HG03045 (cell line): ENCODE measurements at regions not wholly inside any gene's neighbourhood (a gene's known extent, or its start where the extent isn't known, plus 50 kb on each side); places are given as distances from the start of the nearest gene placed in this dataset.
"Not testable (repeated sequence)": the region's sequence is repeated elsewhere in the genome, so short reads cannot be mapped to it uniquely, and the experiment has no call there.

Source experiments
- ATAC-seq: cut with Tn5 transposase; IDR thresholded peaks from one replicate; pipeline ENCODE4 v1.9.1; 2021; ENCODE audit warnings: mild to moderate bottlenecking, moderate library complexity; ENCODE audit not compliant: unreplicated experiment

DNA sequence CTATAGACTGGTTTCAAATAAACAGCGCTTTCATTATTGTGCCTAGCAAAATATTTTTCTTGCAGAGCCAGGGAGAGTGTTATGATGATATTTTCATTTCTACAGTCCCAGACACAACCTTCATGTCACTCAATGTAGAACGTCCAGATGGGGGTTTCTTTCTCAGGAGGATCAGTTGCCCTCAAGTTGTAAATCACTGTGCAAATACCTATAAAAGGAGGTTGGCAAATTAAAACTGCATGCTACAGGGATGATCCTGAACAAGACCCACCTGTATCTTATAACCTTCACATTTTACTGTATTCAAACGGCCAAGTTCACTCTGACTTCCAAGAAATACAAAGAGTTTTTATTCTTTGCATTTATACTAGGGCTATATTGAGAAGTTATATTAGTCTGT lies 486.0 kb downstream of the EDEM1 start:
- no peak for ATAC-seq

- ATAC-seq: no peak
Observed at GRCh38 chr3:5675319-5675718, 487.8 kb downstream of the EDEM1 start.

GRCh38 chr3:5677555-5677954 lies 490.0 kb downstream of the EDEM1 start:
- ATAC-seq: no peak

- ATAC-seq: no peak
Observed at GRCh38 chr3:5678248-5678647, 490.7 kb downstream of the EDEM1 start.

DNA sequence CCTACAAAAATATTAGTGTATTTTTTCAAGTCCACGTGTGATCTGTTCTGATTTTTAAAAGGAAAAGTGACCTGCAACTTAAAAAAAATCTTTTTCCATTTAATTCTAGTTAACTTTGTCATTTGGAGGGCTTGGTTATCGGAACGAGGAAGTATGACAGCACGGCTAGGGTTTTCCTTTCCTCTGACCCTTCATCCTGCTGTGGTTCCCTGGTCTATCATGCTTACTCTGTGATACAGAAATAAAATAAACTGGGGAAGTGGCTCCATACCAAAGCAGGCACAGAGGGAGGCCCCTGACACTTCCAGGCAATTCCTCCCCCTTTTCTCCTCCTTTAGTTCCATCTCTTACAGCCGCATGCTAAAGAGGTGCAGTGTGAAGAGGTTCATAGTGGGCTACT lies 491.3 kb downstream of the EDEM1 start:
- ATAC-seq: no peak

DNA sequence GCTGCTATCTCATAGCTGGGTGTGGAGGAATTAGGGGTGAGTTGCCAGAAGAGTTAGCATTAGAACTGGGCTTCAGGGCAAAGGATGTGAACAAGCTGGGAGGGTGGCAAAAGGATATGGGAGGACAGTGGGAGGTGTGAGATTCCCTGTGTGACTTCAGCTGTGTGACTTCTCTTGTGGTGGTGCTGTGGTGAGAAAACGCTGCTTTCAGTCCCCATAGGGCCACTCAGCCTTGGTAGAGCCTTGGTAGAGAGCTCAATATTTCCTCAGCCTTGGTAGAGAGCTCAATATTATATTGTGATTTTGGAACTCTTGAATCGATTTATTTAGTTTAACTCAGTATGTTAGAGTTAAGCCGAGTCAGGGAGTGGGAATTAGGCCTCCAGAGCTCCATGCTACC lies 499.7 kb downstream of the EDEM1 start:
- no peak for ATAC-seq

DNA sequence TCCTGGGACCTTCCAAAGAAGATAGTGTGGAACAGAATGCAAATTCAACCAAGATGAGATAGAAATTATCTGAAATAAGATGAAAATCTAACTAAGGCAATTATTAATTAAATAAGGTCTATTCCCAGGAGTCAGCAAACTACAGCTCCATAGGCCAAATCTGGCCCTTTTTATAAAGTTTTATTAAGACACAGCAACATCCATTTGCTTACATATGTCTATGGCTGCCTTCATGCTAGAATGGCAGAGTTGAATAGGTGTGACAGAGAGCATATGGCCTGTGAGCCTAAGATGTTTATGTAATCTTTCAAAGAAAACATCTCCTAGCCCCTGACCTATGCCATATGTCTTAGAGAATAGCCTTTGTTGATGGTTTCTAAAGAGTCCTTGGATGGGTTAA lies 503.0 kb downstream of the EDEM1 start:
- ATAC-seq: no peak

DNA sequence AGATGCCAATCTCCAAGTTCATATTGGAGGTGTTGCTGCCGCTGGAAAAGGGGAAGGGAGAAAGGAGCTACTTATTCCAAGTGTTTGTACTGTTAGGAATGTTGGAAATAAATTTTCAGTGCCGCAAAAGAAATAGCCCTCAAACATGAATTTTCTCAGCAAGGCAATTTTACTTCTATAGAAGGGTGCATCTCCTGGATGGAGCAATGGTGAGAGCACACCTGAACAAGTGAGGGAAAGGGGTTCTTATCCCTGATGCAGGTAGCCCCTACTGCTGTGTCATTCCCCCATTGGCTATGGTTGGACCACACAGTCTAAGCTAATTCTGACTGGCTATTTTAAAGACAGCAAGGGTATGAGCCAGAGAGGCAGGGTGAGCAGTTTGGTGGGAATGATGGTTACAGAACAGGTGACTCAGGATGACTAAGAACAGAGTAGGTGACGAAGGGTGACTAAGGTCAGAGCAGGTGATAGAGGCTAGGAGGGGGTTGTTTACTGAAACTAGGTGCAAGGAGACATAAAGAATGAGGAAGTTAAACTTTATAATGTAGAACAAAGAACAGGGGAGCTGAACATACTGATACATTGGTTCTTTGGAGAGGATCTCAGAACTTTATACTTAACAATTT lies 503.5 kb downstream of the EDEM1 start:
- no peak for ATAC-seq

DNA sequence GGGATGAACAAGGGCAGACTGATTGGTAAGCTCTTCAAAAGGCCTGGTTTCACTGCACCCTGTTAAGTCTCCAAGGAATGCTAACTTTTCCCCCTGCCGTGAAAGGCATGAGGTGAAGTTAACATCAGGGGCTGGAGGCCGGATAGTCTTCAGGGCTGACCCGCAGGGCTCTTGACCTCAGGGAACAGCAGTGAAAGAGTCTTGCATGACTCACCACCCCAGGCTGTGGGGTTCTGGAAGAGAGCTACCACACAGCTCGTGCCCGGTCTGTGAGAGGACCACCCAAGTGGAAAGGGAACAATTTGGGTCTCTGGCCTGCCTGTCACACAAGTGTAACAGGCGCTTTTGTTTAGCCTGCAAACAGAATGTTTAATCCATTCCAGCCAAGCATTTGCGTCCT lies 504.9 kb downstream of the EDEM1 start:
- ATAC-seq: no peak

DNA sequence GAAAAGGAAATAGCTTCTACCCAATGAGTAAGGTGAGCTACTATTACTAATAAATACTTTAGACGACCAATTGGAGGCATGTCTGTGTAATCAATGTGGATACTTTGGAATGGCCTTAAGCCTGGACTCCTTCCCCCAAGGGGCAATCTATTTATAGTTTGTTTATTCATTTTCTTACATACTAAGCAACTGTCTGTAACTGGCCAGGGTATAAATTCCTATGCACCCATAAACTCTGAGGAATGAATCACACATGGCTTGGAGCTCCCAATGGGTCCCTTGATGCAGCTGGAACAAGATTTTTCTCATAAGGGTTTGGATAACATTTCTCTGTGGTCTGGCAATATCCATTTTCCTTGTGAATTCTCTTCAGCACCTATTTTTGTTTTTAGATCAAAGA lies 506.8 kb downstream of the EDEM1 start:
- no peak for ATAC-seq

GRCh38 chr3:5698851-5699250 lies 511.3 kb downstream of the EDEM1 start:
- no peak for ATAC-seq

DNA sequence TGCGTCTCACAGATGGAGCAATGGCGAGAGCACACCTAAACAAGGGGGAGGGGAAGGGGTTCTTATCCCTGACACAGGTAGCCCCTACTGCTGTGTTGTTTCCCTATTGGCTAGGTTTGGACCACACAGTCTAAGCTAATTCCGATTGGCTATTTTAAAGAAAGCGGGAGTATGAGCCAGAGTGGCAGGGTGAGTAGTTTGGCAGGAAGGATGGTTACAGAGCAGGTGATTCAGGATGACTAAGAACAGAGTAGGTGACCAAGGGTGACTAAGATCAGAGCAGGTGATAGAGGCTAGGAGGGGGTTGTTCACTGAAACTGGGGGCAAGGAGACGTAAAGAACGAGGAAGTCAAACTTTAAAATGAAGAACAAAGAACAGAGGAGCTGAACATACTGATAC lies 511.8 kb downstream of the EDEM1 start:
- no peak for ATAC-seq

GRCh38 chr3:5699811-5700210 lies 512.3 kb downstream of the EDEM1 start:
- no peak for ATAC-seq

DNA sequence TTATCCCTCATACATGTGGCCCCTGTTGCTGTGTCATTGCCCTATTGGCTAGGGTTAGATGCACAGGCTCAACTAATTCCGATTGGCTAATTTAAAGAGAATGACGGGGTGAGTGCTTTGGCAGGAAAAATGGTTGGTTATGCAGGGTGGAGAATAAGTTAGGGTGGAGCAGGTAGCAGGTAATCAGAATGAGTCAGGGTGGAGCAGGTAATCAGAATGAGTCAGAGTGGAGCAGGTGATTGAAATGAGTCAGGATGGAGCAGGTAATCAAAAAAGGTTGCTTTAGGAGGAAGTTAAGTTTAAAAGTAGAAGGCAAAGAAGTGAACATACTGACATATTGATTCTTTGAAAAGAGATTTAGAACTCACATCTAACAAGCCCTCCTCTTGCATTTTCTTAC lies 513.5 kb downstream of the EDEM1 start:
- not testable (repeated sequence) for ATAC-seq

DNA sequence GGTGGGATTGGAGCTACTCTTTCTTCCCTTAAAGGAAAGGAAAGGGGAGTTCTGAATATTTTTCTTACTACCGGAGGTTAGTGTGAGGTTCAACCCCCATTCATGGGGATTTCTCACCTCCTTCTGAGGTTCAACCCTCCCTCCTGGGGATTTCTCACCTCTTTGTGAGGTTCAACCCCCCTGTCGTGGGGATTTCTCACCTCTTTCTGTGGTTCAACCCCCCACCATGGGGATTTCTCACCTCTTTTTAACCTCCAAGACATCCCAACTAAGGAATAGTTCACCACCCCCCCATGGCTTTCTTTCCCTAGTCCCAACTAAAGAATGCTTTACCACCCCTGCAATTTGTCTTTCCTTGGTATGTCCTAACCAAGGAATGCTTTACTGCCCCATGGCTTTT lies 520.3 kb downstream of the EDEM1 start:
- no peak for ATAC-seq

DNA sequence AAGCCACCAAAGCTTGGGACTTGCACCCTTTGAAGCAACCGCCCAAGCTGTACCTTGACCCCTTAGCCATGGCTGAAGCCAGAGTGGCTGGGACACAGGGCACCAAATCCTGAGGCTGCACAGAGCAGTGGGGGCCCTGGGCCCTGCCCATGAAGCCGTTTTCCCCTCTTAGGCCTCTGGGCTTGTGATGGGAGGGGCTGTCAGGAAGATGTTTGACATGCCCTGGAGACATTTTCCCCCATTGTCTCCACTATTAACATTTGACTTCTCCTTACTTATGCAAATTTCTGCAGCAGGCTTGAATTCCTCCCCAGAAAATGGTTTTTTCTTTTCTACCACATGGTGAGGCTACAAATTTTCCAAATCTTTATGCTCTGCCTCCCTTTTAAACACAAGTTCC lies 522.2 kb downstream of the EDEM1 start:
- no peak for ATAC-seq

DNA sequence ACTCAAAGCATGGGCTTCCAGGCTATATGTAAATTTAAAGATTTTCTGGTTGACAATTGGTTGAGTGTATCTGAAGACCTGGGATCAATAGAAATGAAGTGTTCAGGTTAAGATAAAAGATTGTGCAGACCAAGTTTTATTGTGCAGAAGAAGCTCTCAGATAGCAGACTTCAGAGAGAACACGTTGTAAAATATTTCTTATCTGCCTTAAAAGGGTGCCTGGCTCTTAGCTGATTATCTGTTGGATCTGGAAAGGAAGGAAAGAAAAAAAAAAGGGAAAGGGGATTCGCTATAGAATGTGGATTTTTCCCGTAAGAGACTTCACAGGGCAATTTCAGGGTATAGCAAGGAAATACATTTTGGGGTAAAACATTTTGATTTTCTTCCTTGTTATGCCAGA lies 523.2 kb downstream of the EDEM1 start:
- ATAC-seq: no peak

- no peak for ATAC-seq
Observed at GRCh38 chr3:5717254-5717653, 529.7 kb downstream of the EDEM1 start.

- not testable (repeated sequence) for ATAC-seq
Observed at GRCh38 chr3:5719668-5720067, 532.2 kb downstream of the EDEM1 start.

GRCh38 chr3:5725801-5726200 lies 538.3 kb downstream of the EDEM1 start:
- ATAC-seq: no peak

DNA sequence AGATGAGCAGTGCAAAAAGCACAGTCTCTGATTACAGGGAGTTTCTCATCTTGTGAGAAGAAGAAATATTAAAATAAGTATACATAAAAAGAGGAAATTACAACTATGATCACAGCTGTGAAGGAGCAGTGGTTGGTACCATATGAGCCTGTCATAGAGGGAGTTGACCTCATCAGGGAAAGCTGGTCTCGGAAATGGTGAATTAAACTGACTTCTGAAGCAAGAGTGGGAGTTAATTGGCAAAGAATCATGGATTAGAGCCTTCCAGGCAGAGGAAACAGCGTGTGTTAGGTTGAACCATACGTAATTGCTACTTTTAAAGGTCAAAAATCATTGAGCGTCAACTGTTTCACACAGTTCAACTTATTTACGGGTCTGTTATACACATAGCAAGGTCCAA lies 539.1 kb downstream of the EDEM1 start:
- no peak for ATAC-seq

DNA sequence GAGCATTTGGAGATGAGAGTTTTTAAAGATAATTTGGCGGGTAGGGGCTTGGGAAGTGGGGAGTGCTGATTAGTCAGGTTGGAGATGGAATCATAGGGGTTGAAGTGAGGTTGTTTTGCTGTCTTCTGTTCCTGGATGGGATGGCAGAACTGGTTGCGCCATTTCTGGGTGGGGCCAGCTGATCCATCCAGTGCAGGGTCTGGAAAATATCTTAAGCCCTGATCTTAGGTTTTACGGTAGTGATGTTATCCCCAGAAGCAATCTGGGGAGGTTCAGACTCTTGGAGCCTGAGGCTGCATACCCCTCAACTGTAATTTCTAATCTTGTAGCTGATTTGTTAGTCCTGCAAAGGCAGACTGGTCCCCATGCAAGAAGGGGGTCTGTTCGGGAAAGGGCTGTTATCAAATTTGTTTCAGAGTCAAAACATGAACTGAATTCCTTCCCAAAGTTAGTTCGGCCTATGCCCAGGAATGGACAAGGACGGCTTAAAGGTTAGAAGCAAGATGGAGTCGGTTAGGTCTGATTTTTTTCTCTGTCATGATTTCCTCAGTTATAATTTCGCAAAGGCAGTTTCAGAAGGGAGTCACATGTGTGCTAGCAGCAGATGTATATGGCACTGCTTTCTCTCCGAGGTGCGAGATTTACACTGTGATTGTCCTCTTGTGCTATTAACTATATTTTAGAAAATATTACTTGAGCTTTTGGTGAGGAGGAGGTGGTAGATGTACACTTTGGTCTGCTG lies 540.4 kb downstream of the EDEM1 start:
- no peak for ATAC-seq

- no peak for ATAC-seq
Observed at GRCh38 chr3:5729852-5730251, 542.3 kb downstream of the EDEM1 start.
